ENCODE measurements at regions not wholly inside any gene's neighbourhood (a gene's known extent, or its start where the extent isn't known, plus 50 kb on each side); places are given as distances from the start of the nearest gene placed in this dataset.

DNA sequence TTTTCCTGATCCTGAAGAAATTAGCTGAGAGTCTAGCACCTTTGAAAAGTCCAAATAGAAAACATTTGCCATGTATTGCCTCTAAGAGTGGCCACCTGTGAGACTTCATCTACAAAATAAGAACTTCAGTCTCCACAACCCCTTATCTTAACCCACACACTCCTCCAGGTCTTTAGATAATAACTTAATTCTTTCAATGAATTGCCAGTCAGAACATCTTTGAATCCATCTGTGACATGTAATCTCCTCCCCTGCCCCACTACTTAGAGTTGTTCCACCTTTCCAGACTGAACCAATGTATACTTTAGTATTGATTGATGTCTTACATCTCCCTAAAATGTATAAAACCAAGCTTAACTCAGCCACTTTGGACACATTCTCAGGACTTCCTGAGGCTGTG, 84.4 kb upstream of the FAM171A1 start:
- Histone ChIP-seq H3K36me3 (ENCODE audit: control insufficient read depth, insufficient read depth, low read length) (no peaks in the 10 kb centered on the region), H3K4me3 (replicated peaks; ENCODE audit: low read depth, low read length) (no peak overlapping the region), H3K27me3 (replicated peaks; ENCODE audit: control insufficient read depth, insufficient read depth, low read length) (no peaks in the 10 kb centered on the region)
- no peak for TF ChIP-seq CTCF (IDR thresholded peaks at IDR 0.05; ENCODE audit: insufficient read depth, low read length, poor library complexity, severe bottlenecking)
- no peak for DNase-seq (ENCODE audit: extremely low read depth, insufficient read length)

DNA sequence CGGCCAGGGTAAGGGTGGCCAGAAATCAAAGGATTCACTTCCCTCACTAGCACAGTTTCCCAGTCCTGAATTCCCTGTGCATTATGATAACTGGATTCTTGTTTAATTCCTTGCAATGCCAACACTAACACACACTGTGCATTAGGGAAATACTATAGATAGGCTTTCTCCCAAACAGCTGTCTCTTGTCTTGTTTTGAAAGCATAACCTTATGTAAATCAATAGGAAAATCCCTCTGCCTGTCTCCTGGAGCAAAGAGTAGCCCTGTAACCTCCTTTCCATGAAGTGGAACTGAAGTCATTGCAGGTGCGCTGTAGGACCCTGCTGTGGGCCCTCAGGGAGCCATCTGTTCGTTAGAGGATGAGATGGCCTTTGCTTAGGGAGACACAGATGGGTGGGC, 82.8 kb upstream of the FAM171A1 start:
- no peak for TF ChIP-seq CTCF (IDR thresholded peaks at IDR 0.05; ENCODE audit: insufficient read depth, low read length, poor library complexity, severe bottlenecking)
- Histone ChIP-seq H3K4me3 (replicated peaks; ENCODE audit: low read depth, low read length) (no peak overlapping the region), H3K27me3 (replicated peaks; ENCODE audit: control insufficient read depth, insufficient read depth, low read length) (no peaks in the 10 kb centered on the region), H3K36me3 (ENCODE audit: control insufficient read depth, insufficient read depth, low read length) (no peaks in the 10 kb centered on the region)
- no peak for DNase-seq (ENCODE audit: extremely low read depth, insufficient read length)

DNA sequence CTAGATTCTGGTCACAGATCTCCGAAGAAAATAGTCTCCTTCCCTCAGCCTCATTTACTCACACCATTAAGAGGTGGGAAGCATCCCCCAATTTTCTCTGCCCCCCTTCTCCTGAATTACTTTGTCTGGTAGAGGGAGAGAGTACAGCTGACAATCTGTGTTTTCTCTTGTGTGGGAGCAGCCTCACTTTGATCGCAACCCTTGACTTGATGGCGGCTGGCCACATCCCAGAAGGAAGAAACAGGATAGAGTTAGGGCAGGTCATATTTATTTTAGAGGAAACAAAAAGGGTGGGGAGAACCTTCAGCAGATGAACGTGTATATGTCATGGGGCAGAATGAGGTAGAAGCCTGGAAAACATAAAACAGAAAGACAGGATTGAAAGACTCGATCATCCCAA, 82.4 kb upstream of the FAM171A1 start:
- H3K4me3 ChIP-seq (replicated peaks; ENCODE audit: low read depth, low read length), result no peak overlapping the region
- H3K36me3 ChIP-seq (ENCODE audit: control insufficient read depth, insufficient read depth, low read length), result no peaks in the 10 kb centered on the region
- DNase-seq (ENCODE audit: extremely low read depth, insufficient read length), result no peak
- TF ChIP-seq CTCF (IDR thresholded peaks at IDR 0.05; ENCODE audit: insufficient read depth, low read length, poor library complexity, severe bottlenecking), result no peak
- no peaks in the 10 kb centered on the region for H3K27me3 ChIP-seq (replicated peaks; ENCODE audit: control insufficient read depth, insufficient read depth, low read length)

DNA sequence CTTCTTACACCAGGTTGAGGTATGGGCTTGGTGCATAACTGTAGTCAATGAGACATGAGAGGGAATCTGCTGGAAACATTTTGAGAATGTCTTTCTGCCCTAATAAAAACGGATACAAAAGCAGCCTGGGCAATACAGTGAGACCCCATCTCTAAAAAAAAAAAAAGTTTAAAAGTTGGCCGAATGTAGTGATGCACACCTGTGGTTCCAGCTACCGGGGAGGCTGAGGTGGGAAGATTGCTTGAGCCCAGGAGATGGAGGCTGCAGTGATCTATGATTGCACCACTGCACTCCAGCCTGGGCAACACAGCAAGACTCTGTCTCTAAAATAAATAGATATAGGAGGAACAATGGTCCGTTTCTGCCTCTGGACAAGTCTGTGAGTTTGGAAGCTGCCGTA, 81.5 kb upstream of the FAM171A1 start:
- DNase-seq (ENCODE audit: extremely low read depth, insufficient read length), result no peak
- no peaks in the 10 kb centered on the region for H3K27me3 ChIP-seq (replicated peaks; ENCODE audit: control insufficient read depth, insufficient read depth, low read length)
- H3K4me3 ChIP-seq (replicated peaks; ENCODE audit: low read depth, low read length), result no peak overlapping the region
- TF ChIP-seq CTCF (IDR thresholded peaks at IDR 0.05; ENCODE audit: insufficient read depth, low read length, poor library complexity, severe bottlenecking), result no peak
- no peaks in the 10 kb centered on the region for H3K36me3 ChIP-seq (ENCODE audit: control insufficient read depth, insufficient read depth, low read length)

DNA sequence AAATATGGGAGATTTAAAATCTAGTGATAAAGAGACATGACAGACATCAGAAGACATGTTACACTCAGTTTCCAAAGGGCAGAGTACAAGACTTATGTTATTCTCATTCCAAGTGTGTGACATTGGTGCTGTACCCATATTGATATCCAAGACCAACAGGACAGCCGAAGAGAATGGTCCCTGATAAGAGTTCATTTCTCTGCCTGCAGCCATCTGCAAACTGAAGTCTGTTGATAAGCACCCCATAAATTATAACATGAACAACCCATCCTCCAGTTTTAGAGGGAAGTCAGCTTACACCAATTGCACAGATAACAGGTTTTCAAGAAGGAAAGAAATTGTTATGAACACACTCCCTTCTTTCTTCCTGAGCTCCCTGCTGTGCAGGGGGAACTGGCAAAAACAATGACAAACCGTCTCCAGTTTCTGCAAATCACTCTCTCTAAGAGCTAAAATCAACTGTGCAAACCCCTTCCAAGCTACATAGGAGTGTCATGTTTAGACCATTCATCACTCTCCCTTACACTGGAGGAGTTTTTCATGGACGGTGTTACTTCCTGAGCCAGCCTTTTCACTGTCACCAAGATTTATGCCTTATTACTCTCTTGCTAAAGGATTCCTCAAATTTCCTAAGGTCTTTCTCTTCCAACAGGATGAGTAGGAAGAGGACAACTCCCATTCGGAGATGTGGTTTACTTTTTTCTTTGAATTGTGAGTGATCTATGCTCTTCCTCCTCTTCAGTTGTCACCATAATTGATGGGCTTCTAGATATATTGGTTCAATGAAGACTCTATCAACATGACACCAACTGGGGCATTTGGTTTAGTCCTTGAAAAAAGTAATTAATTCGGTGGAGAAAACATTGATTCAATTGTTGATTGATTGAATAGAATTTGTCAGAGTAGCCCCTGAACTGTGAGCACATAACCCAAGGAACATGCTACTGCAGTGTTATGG, 80.3 kb upstream of the FAM171A1 start:
- no peak for TF ChIP-seq CTCF (IDR thresholded peaks at IDR 0.05; ENCODE audit: insufficient read depth, low read length, poor library complexity, severe bottlenecking)
- DNase-seq (ENCODE audit: extremely low read depth, insufficient read length), result no peak
- no peak overlapping the region for H3K4me3 ChIP-seq (replicated peaks; ENCODE audit: low read depth, low read length)

More for the DNA sequence above, 80.3 kb upstream of the FAM171A1 start:
- Histone ChIP-seq H3K27me3 (replicated peaks; ENCODE audit: control insufficient read depth, insufficient read depth, low read length) (no peaks in the 10 kb centered on the region), H3K36me3 (ENCODE audit: control insufficient read depth, insufficient read depth, low read length) (no peaks in the 10 kb centered on the region)
